ENCODE measurements at regions not wholly inside any gene's neighbourhood (a gene's known extent, or its start where the extent isn't known, plus 50 kb on each side); places are given as distances from the start of the nearest gene placed in this dataset.

GRCh38 chr4:148823419-148823769, 381.2 kb upstream of the NR3C2 start:
- TF ChIP-seq, protein P1, sequence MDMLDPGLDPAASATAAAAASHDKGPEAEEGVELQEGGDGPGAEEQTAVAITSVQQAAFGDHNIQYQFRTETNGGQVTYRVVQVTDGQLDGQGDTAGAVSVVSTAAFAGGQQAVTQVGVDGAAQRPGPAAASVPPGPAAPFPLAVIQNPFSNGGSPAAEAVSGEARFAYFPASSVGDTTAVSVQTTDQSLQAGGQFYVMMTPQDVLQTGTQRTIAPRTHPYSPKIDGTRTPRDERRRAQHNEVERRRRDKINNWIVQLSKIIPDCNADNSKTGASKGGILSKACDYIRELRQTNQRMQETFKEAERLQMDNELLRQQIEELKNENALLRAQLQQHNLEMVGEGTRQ (IDR thresholded peaks at IDR 0.05; ENCODE audit: borderline replicate concordance, low read depth, low read length) = no peak
- no peak for TF ChIP-seq SMC3 (IDR thresholded peaks at IDR 0.05; ENCODE audit: borderline replicate concordance, low read length)
- no peak for TF ChIP-seq POLR2AphosphoS5 (IDR thresholded peaks at IDR 0.05; ENCODE audit: low read length)
- no peak for TF ChIP-seq EZH2 (IDR thresholded peaks at IDR 0.05; ENCODE audit: borderline replicate concordance, control insufficient read depth, low read depth, low read length)
- no peak for TF ChIP-seq TAF1 (IDR thresholded peaks at IDR 0.05; ENCODE audit: borderline replicate concordance, low read depth, low read length)
- no peak for TF ChIP-seq CEBPZ (IDR thresholded peaks at IDR 0.05; ENCODE audit: low read depth, low read length)
- TF ChIP-seq IKZF2 (IDR thresholded peaks at IDR 0.05) = no peak
- TF ChIP-seq, protein P2, sequence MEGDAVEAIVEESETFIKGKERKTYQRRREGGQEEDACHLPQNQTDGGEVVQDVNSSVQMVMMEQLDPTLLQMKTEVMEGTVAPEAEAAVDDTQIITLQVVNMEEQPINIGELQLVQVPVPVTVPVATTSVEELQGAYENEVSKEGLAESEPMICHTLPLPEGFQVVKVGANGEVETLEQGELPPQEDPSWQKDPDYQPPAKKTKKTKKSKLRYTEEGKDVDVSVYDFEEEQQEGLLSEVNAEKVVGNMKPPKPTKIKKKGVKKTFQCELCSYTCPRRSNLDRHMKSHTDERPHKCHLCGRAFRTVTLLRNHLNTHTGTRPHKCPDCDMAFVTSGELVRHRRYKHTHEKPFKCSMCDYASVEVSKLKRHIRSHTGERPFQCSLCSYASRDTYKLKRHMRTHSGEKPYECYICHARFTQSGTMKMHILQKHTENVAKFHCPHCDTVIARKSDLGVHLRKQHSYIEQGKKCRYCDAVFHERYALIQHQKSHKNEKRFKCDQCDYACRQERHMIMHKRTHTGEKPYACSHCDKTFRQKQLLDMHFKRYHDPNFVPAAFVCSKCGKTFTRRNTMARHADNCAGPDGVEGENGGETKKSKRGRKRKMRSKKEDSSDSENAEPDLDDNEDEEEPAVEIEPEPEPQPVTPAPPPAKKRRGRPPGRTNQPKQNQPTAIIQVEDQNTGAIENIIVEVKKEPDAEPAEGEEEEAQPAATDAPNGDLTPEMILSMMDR (IDR thresholded peaks at IDR 0.05 in 2 of 3, conservative IDR thresholded peaks at IDR 0.05 in 1 of 3; ENCODE audit: control insufficient read depth in 2 of 3, extremely low read depth in 1 of 3, insufficient read depth in 1 of 3, low read depth in 3 of 3, low read length in 3 of 3) = no peak
- TF ChIP-seq POLR2A (IDR thresholded peaks at IDR 0.05; ENCODE audit: low read depth, low read length) = no peak
- TF ChIP-seq ETV6 (conservative IDR thresholded peaks at IDR 0.05 in 1 of 2, IDR thresholded peaks at IDR 0.05 in 1 of 2; ENCODE audit: borderline replicate concordance in 1 of 2, low read depth in 1 of 2) = no peak

Measured in GM12878 (cell line).